HG02798 (cell line): ENCODE measurements at regions not wholly inside any gene's neighbourhood (a gene's known extent, or its start where the extent isn't known, plus 50 kb on each side); places are given as distances from the start of the nearest gene placed in this dataset.

ENCODE experiments used
- ATAC-seq: cut with Tn5 transposase; IDR thresholded peaks from one replicate; pipeline ENCODE4 v1.9.1; 2021; ENCODE audit warnings: mild to moderate bottlenecking; ENCODE audit not compliant: unreplicated experiment, poor library complexity

GRCh38 chr7:68529221-68529620 is 1069.1 kb upstream of the AUTS2 start:
- no peak for ATAC-seq

- no peak for ATAC-seq
Measured at GRCh38 chr7:68535266-68535665, 1063.0 kb upstream of the AUTS2 start.

- no peak for ATAC-seq
Measured at GRCh38 chr7:68537051-68537773, 1061.1 kb upstream of the AUTS2 start.

- ATAC-seq = no peak
Measured at GRCh38 chr7:68537774-68538071, 1060.6 kb upstream of the AUTS2 start.

- ATAC-seq = no peak
Measured at GRCh38 chr7:68542831-68543230, 1055.4 kb upstream of the AUTS2 start.

- no peak for ATAC-seq
Measured at GRCh38 chr7:68544851-68545250, 1053.4 kb upstream of the AUTS2 start.

- no peak for ATAC-seq
Measured at GRCh38 chr7:68547181-68547580, 1051.1 kb upstream of the AUTS2 start.

- ATAC-seq = no peak
Measured at GRCh38 chr7:68547799-68548198, 1050.5 kb upstream of the AUTS2 start.

- ATAC-seq = no peak
Measured at GRCh38 chr7:68550027-68550426, 1048.2 kb upstream of the AUTS2 start.

GRCh38 chr7:68550635-68551034 is 1047.6 kb upstream of the AUTS2 start:
- no peak for ATAC-seq

- no peak for ATAC-seq
Measured at GRCh38 chr7:68556537-68556936, 1041.7 kb upstream of the AUTS2 start.

GRCh38 chr7:68559518-68559917 is 1038.8 kb upstream of the AUTS2 start:
- ATAC-seq = no peak

GRCh38 chr7:68562323-68562899 is 1035.9 kb upstream of the AUTS2 start:
- no peak for ATAC-seq

GRCh38 chr7:68564306-68565135 is 1033.8 kb upstream of the AUTS2 start:
- ATAC-seq = no peak

GRCh38 chr7:68571286-68571685 is 1027.0 kb upstream of the AUTS2 start:
- ATAC-seq = no peak

GRCh38 chr7:68573271-68574005 is 1024.8 kb upstream of the AUTS2 start:
- ATAC-seq = no peak

- ATAC-seq = no peak
Measured at GRCh38 chr7:68576366-68576765, 1021.9 kb upstream of the AUTS2 start.

- ATAC-seq = no peak
Measured at GRCh38 chr7:68581417-68581816, 1016.9 kb upstream of the AUTS2 start.

GRCh38 chr7:68587599-68587998 is 1010.7 kb upstream of the AUTS2 start:
- ATAC-seq = no peak

GRCh38 chr7:68601826-68602225 is 996.4 kb upstream of the AUTS2 start:
- ATAC-seq = no peak

- no peak for ATAC-seq
Measured at GRCh38 chr7:68604541-68604940, 993.7 kb upstream of the AUTS2 start.
